ENCODE measurements at regions not wholly inside any gene's neighbourhood (a gene's known extent, or its start where the extent isn't known, plus 50 kb on each side); places are given as distances from the start of the nearest gene placed in this dataset.

- TF ChIP-seq CTCF (IDR thresholded peaks at IDR 0.05; ENCODE audit: poor library complexity, severe bottlenecking), result no peak
- no peak overlapping the region for H3K4me3 ChIP-seq (ENCODE audit: severe bottlenecking)
- ATAC-seq (ENCODE audit: low read depth), result peak; percentile 63
- peak overlapping the region; percentile 41 for H3K27ac ChIP-seq (ENCODE audit: poor library complexity, severe bottlenecking)
- H3K27me3 ChIP-seq (ENCODE audit: insufficient read depth, poor library complexity, severe bottlenecking), result no peaks in the 10 kb centered on the region
- no peak for DNase-seq (ENCODE audit: low spot score)
- no peaks in the 10 kb centered on the region for H3K36me3 ChIP-seq (ENCODE audit: low read depth)
- H3K4me1 ChIP-seq (ENCODE audit: insufficient read depth, poor library complexity, severe bottlenecking), result peaks cover 21% of the 10 kb centered on the region
- H3K9me3 ChIP-seq (ENCODE audit: severe bottlenecking), result no peaks in the 10 kb centered on the region
Observed at GRCh38 chr1:234544087-234544579, 65.2 kb upstream of the TARBP1 start.

DNA sequence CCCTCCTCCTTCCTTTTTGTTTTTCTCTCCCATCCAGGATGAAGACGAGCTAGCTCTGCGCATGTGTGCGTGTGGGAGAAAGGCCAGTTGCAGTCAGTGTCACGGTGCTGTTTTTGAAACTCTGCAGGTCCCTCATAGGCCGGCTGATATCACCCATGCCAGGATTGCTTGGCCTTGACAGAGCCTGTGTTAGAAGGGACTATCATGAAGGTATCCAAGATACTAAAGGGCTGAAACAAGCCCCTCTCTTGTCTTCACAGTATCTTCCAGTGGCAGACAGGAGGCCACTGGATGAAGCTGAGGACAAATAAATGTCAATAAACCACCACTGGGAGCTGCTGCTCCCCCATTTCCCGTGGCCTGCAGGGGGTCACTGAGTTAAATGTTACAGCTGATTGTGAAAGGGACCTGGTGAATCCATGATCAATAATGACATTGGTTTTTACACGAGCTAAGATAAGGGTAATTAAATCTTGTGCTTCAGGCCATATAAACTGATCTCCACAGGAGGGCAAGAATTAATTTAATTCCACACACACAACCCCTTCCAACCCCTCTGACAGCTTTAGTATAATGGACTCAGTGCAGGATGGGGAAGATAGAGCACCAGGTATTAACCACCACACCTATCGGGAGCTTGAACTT lies 64.6 kb upstream of the TARBP1 start:
- Histone ChIP-seq H3K4me1 (ENCODE audit: insufficient read depth, poor library complexity, severe bottlenecking) (peaks cover 27% of the 10 kb centered on the region), H3K4me3 (ENCODE audit: severe bottlenecking) (no peak overlapping the region), H3K27ac (ENCODE audit: poor library complexity, severe bottlenecking) (peak overlapping the region; percentile 41), H3K36me3 (ENCODE audit: low read depth) (no peaks in the 10 kb centered on the region), H3K27me3 (ENCODE audit: insufficient read depth, poor library complexity, severe bottlenecking) (no peaks in the 10 kb centered on the region), H3K9me3 (ENCODE audit: severe bottlenecking) (no peaks in the 10 kb centered on the region)
- no peak for ATAC-seq (ENCODE audit: low read depth)
- DNase-seq (ENCODE audit: low spot score), result no peak
- TF ChIP-seq CTCF (IDR thresholded peaks at IDR 0.05; ENCODE audit: poor library complexity, severe bottlenecking), result no peak

GRCh38 chr1:234542211-234542850 lies 63.4 kb upstream of the TARBP1 start:
- Histone ChIP-seq H3K36me3 (ENCODE audit: low read depth) (no peaks in the 10 kb centered on the region), H3K4me3 (ENCODE audit: severe bottlenecking) (no peak overlapping the region), H3K9me3 (ENCODE audit: severe bottlenecking) (no peaks in the 10 kb centered on the region), H3K4me1 (ENCODE audit: insufficient read depth, poor library complexity, severe bottlenecking) (peaks cover 32% of the 10 kb centered on the region), H3K27me3 (ENCODE audit: insufficient read depth, poor library complexity, severe bottlenecking) (no peaks in the 10 kb centered on the region), H3K27ac (ENCODE audit: poor library complexity, severe bottlenecking) (no peak overlapping the region)
- no peak for DNase-seq (ENCODE audit: low spot score)
- no peak for ATAC-seq (ENCODE audit: low read depth)
- TF ChIP-seq CTCF (IDR thresholded peaks at IDR 0.05; ENCODE audit: poor library complexity, severe bottlenecking), result no peak

- H3K27me3 ChIP-seq (ENCODE audit: insufficient read depth, poor library complexity, severe bottlenecking), result no peaks in the 10 kb centered on the region
- no peak for TF ChIP-seq CTCF (IDR thresholded peaks at IDR 0.05; ENCODE audit: poor library complexity, severe bottlenecking)
- H3K4me3 ChIP-seq (ENCODE audit: severe bottlenecking), result no peak overlapping the region
- DNase-seq (ENCODE audit: low spot score) (no peak), ATAC-seq (ENCODE audit: low read depth) (peak; percentile 49; the same call in 2 of the 3 replicates)
- no peaks in the 10 kb centered on the region for H3K36me3 ChIP-seq (ENCODE audit: low read depth)
- H3K4me1 ChIP-seq (ENCODE audit: insufficient read depth, poor library complexity, severe bottlenecking), result peaks cover 32% of the 10 kb centered on the region
- no peak overlapping the region for H3K27ac ChIP-seq (ENCODE audit: poor library complexity, severe bottlenecking)
- H3K9me3 ChIP-seq (ENCODE audit: severe bottlenecking), result no peaks in the 10 kb centered on the region
Observed at GRCh38 chr1:234541286-234541975, 62.5 kb upstream of the TARBP1 start.

Measured in RWPE2 (cell line).